HepG2 (cell line): ENCODE measurements at regions not wholly inside any gene's neighbourhood (a gene's known extent, or its start where the extent isn't known, plus 50 kb on each side); places are given as distances from the start of the nearest gene placed in this dataset.

Experiments
- ATAC-seq: fragments of 200-7000 bp; cut with Tn5 transposase; 3 replicates; pipeline ENCODE4 v1.9.1; 2020; ENCODE audit warnings: mild to moderate bottlenecking, moderate library complexity
- BruUV-seq: library from RNA; stranded (reverse); fragments of 400-500 nt; replicated peaks from 2 replicates; lab custom pipeline; 2021; lab: Mats Ljungman, UMichigan
- CTCF ChIA-PET: fragments of 300-600 bp; formaldehyde crosslinking; extraction: SDS; loops from one replicate; lab custom pipeline; 2021; ENCODE audit warnings: low total read pairs, inconsistent platforms, low intra/inter-chr PET ratio; lab: Yijun Ruan, JAX
- POLR2A ChIA-PET: fragments of 350-600 bp; sonication (Branson Sonifier 250); formaldehyde crosslinking; loops from one replicate; lab custom pipeline; 2020; ENCODE audit warnings: antibody characterized with exemption, inconsistent platforms; lab: Yijun Ruan, JAX
- DNase-seq: peaks from one replicate; pipeline ENCODE4 v3.0.0-alpha.2; 2015; ENCODE audit warnings: low spot score
- FAIRE-seq: peaks from 3 replicates; lab custom pipeline; 2011; peaks lifted over from hg19 to GRCh38; lab: Jason Lieb, UNC
- H2AFZ ChIP-seq: one replicate; pipeline ENCODE4 v1.6.1; 2011; ENCODE audit warnings: low read length, inconsistent platforms
- H3K27ac ChIP-seq: fragments of 300-600 bp; 3 replicates; pipeline ENCODE4 v1.8.0; 2011; ENCODE audit warnings: mixed run types, mild to moderate bottlenecking, mixed read lengths, low read length, inconsistent platforms; ENCODE audit not compliant: insufficient read depth; ENCODE audit errors: extremely low read length
- H3K27me3 ChIP-seq, 2 experiments: fragments of 200-600 bp in 1 of 2; 2 replicates in 1 of 2; 3 replicates in 1 of 2; pipeline versions ENCODE4 v1.6.0 to v1.8.0; 2011; ENCODE audit warnings: low read length in 2 of 2, mild to moderate bottlenecking in 2 of 2, moderate library complexity in 2 of 2, inconsistent platforms in 1 of 2; ENCODE audit not compliant: insufficient read depth in 2 of 2, control insufficient read depth in 1 of 2
- H3K36me3 ChIP-seq, 2 experiments: fragments of 200-600 bp in 1 of 2; replicated peaks in 1 of 2; 2 replicates in 1 of 2; 3 replicates in 1 of 2; pipeline versions ENCODE4 v1.5.1 to v1.8.0; 2011; ENCODE audit warnings: low read length in 2 of 2, inconsistent platforms in 1 of 2; ENCODE audit not compliant: insufficient read depth in 2 of 2, control insufficient read depth in 1 of 2
- H3K4me1 ChIP-seq: 2 replicates; pipeline ENCODE4 v1.5.1; 2012; ENCODE audit warnings: low read length, inconsistent platforms; ENCODE audit not compliant: insufficient read depth
- H3K4me2 ChIP-seq: 2 replicates; pipeline ENCODE4 v1.6.0; 2011; ENCODE audit warnings: low read depth, low read length, inconsistent platforms
- H3K4me3 ChIP-seq, 3 experiments: fragments of 200-600 bp in 1 of 3; sonication (generic), shearing (Covaris generic) in 1 of 3; replicated peaks in 1 of 3; 2 replicates each; pipeline ENCODE4 v1.5.1; 2011 to 2016; ENCODE audit warnings: low read length in 3 of 3, inconsistent platforms in 2 of 3, low read depth in 2 of 3, mild to moderate bottlenecking in 2 of 3, control low read depth in 1 of 3, mixed read lengths in 1 of 3; ENCODE audit not compliant: insufficient read depth in 1 of 3
- H3K79me2 ChIP-seq: one replicate; pipeline ENCODE4 v1.6.1; 2011; ENCODE audit warnings: low read length, inconsistent platforms; ENCODE audit not compliant: insufficient read depth
- H3K9ac ChIP-seq: 2 replicates; pipeline ENCODE4 v1.6.0; 2011; ENCODE audit warnings: mild to moderate bottlenecking, low read depth, low read length, inconsistent platforms; ENCODE audit not compliant: insufficient read depth
- H3K9me3 ChIP-seq: 2 replicates; pipeline ENCODE4 v1.5.1; 2012; ENCODE audit warnings: mild to moderate bottlenecking, low read length
- H4K20me1 ChIP-seq: 2 replicates; pipeline ENCODE4 v1.6.0; 2011; ENCODE audit warnings: inconsistent platforms, mild to moderate bottlenecking, low read length, moderate library complexity; ENCODE audit not compliant: insufficient read depth
- CEBPB ChIP-seq: IDR thresholded peaks from 2 replicates; pipeline ENCODE4 v1.6.1; 2011; ENCODE audit warnings: low read depth, low read length, improper control_type of control experiment, borderline replicate concordance
- DBP ChIP-seq: sonication (generic); formaldehyde crosslinking; IDR thresholded peaks from 2 replicates; pipeline ENCODE4 v1.4.0; 2020; ENCODE audit warnings: missing genetic modification reagents; ENCODE audit errors: not compliant biosample characterization
- JUNB ChIP-seq: sonication (generic); formaldehyde crosslinking; IDR thresholded peaks from 2 replicates; pipeline ENCODE4 v1.8.0; 2022; ENCODE audit warnings: missing genetic modification reagents, mild to moderate bottlenecking, borderline replicate concordance
- MEIS1 ChIP-seq: sonication (generic); formaldehyde crosslinking; IDR thresholded peaks from 2 replicates; pipeline ENCODE4 v1.9.0; 2021; ENCODE audit warnings: mild to moderate bottlenecking, missing genetic modification reagents, moderate library complexity, borderline replicate concordance
- PITX1 ChIP-seq: sonication (generic); formaldehyde crosslinking; IDR thresholded peaks from 2 replicates; pipeline ENCODE4 v1.5.1; 2020; ENCODE audit warnings: mild to moderate bottlenecking, missing genetic modification reagents
- POLR2G ChIP-seq: fragments of 200-400 bp; formaldehyde crosslinking; IDR thresholded peaks from 2 replicates; pipeline ENCODE4 v1.6.1; 2018; ENCODE audit warnings: mild to moderate bottlenecking, low read depth, low read length, moderate library complexity
- SATB2 ChIP-seq: sonication (generic); formaldehyde crosslinking; IDR thresholded peaks from 2 replicates; pipeline ENCODE4 v1.5.0; 2020; ENCODE audit warnings: missing genetic modification reagents
- SIN3B ChIP-seq: fragments of 150-350 bp; IDR thresholded peaks from 2 replicates; pipeline ENCODE4 v1.6.1; 2014; ENCODE audit warnings: low read length
- SIX1 ChIP-seq: sonication (generic); formaldehyde crosslinking; IDR thresholded peaks from 2 replicates; pipeline ENCODE4 v1.4.0; 2020; ENCODE audit warnings: missing genetic modification reagents, borderline replicate concordance
- SNAI1 ChIP-seq: sonication (generic); formaldehyde crosslinking; IDR thresholded peaks from 2 replicates; pipeline ENCODE4 v1.5.0; 2020; ENCODE audit warnings: mild to moderate bottlenecking, missing genetic modification reagents, borderline replicate concordance
- SOX13 ChIP-seq, 3 experiments: fragments of 450-650 bp in 1 of 3; sonication (generic) in 1 of 3; formaldehyde crosslinking in 1 of 3; IDR thresholded peaks in 2 of 3; conservative IDR thresholded peaks in 1 of 3; 2 replicates each; pipeline versions ENCODE4 v1.5.0 to v1.6.1; 2016 to 2020; ENCODE audit warnings: antibody characterized with exemption in 1 of 3, mild to moderate bottlenecking in 1 of 3, missing compliant biosample characterization in 1 of 3, missing genetic modification reagents in 1 of 3, moderate library complexity in 1 of 3
- SPEN ChIP-seq: sonication (generic); formaldehyde crosslinking; IDR thresholded peaks from 2 replicates; pipeline ENCODE4 v1.5.1; 2020; ENCODE audit warnings: low read depth, mild to moderate bottlenecking, missing genetic modification reagents
- STAG1 ChIP-seq: sonication (generic); formaldehyde crosslinking; IDR thresholded peaks from 2 replicates; pipeline ENCODE4 v1.4.0; 2020; ENCODE audit warnings: missing genetic modification reagents
- ZBTB43 ChIP-seq: sonication (generic); formaldehyde crosslinking; conservative IDR thresholded peaks from 2 replicates; pipeline ENCODE4 v1.4.0; 2020; ENCODE audit warnings: missing genetic modification reagents
- ZKSCAN8 ChIP-seq: IDR thresholded peaks from 2 replicates; pipeline ENCODE4 v1.6.1; 2016; ENCODE audit warnings: borderline replicate concordance, missing genetic modification reagents, missing compliant biosample characterization
- ZNF224 ChIP-seq: sonication (generic); formaldehyde crosslinking; IDR thresholded peaks from 2 replicates; pipeline ENCODE4 v1.5.0; 2020; ENCODE audit warnings: mild to moderate bottlenecking, missing genetic modification reagents
- ZNF644 ChIP-seq: IDR thresholded peaks from 2 replicates; pipeline ENCODE4 v1.6.1; 2016; ENCODE audit warnings: low read depth
- in situ Hi-C: cut with HindIII; loops from 2 replicates; pipeline ENCODE4 v1.10.0; 2017; ENCODE audit warnings: low pct_unique_long_range_greater_than_20kb; ENCODE audit not compliant: extremely low pct_ligation_motif_present
- intact Hi-C: fragments of 100-400 bp; cut with micrococcal nuclease; formaldehyde crosslinking; loops from one replicate; pipeline ENCODE4 v1.10.0; 2022; ENCODE audit not compliant: unreplicated experiment

- TF ChIP-seq ZKSCAN8 (CRISPR knock-in tag) = no peak
- no peak for TF ChIP-seq SIN3B
- TF ChIP-seq SPEN (CRISPR knock-in tag) = no peak
- no peak for TF ChIP-seq SOX13 (IDR thresholded peaks at IDR 0.05)
- peak in 1 of 2 experiments; percentile 49; a peak in 2 of 4 replicates for TF ChIP-seq SOX13 (CRISPR knock-in tag; conservative IDR thresholded peaks at IDR 0.05 in 1 of 2, IDR thresholded peaks at IDR 0.05 in 1 of 2)
- TF ChIP-seq ZNF224 (CRISPR knock-in tag) = no peak
- no peak for TF ChIP-seq CEBPB
- no peak for TF ChIP-seq PITX1 (CRISPR knock-in tag)
- no peak for TF ChIP-seq JUNB (CRISPR knock-in tag)
- no peak for TF ChIP-seq SATB2 (CRISPR knock-in tag)
- 0 out of 2 replicates have a peak, but pooled peaks have one; percentile 56 for TF ChIP-seq ZNF644 (CRISPR knock-in tag)
- TF ChIP-seq ZBTB43 (CRISPR knock-in tag) = no peak
- TF ChIP-seq DBP = no peak
Observed at GRCh38 chr3:17799312-17799711, 56.9 kb upstream of the TBC1D5 start (continued).

GRCh38 chr3:17798000-17798399 lies 55.6 kb upstream of the TBC1D5 start:
- H3K4me2 ChIP-seq = no peak overlapping the region
- BruUV-seq = no TSS peak
- intact Hi-C loops = no loop called here

More at GRCh38 chr3:17798000-17798399, 55.6 kb upstream of the TBC1D5 start:
- FAIRE-seq = no peak
- ATAC-seq = peak; percentile 88
- Histone ChIP-seq H3K36me3 (no peaks in the 10 kb centered on the region), H4K20me1 (no peaks in the 10 kb centered on the region), H3K27me3 (no peaks in the 10 kb centered on the region; a peak in 1 of 5 replicates), H3K27ac (no peak overlapping the region), H2AFZ (no peak overlapping the region), H3K4me1 (peaks cover 7% of the 10 kb centered on the region; the same call in 1 of the 2 replicates), H3K4me3 (no peak overlapping the region), H3K9ac (no peak overlapping the region), H3K9me3 (no peaks in the 10 kb centered on the region), H3K79me2 (no peaks in the 10 kb centered on the region)
- DNase-seq = peak; percentile 13
- TF ChIP-seq SIX1 (CRISPR knock-in tag) (no peak), SNAI1 (CRISPR knock-in tag) (no peak), STAG1 (CRISPR knock-in tag) (0 out of 2 replicates have a peak, but pooled peaks have one; percentile 8), MEIS1 (CRISPR knock-in tag) (no peak), POLR2G (no peak)
- ChIA-PET POLR2A (no interaction called here), CTCF (no interaction called here)
- in situ Hi-C loops = no loop called here
